ENCODE measurements at regions not wholly inside any gene's neighbourhood (a gene's known extent, or its start where the extent isn't known, plus 50 kb on each side); places are given as distances from the start of the nearest gene placed in this dataset.

- TF ChIP-seq, protein P1, sequence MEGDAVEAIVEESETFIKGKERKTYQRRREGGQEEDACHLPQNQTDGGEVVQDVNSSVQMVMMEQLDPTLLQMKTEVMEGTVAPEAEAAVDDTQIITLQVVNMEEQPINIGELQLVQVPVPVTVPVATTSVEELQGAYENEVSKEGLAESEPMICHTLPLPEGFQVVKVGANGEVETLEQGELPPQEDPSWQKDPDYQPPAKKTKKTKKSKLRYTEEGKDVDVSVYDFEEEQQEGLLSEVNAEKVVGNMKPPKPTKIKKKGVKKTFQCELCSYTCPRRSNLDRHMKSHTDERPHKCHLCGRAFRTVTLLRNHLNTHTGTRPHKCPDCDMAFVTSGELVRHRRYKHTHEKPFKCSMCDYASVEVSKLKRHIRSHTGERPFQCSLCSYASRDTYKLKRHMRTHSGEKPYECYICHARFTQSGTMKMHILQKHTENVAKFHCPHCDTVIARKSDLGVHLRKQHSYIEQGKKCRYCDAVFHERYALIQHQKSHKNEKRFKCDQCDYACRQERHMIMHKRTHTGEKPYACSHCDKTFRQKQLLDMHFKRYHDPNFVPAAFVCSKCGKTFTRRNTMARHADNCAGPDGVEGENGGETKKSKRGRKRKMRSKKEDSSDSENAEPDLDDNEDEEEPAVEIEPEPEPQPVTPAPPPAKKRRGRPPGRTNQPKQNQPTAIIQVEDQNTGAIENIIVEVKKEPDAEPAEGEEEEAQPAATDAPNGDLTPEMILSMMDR (conservative IDR thresholded peaks at IDR 0.05; ENCODE audit: low read length) = no peak
- no peak for DNase-seq (ENCODE audit: low read depth)
- H3K4me3 ChIP-seq (ENCODE audit: low read length) = no peak overlapping the region
Observed at GRCh38 chr4:23741681-23742191, 148.1 kb downstream of the PPARGC1A start.

DNA sequence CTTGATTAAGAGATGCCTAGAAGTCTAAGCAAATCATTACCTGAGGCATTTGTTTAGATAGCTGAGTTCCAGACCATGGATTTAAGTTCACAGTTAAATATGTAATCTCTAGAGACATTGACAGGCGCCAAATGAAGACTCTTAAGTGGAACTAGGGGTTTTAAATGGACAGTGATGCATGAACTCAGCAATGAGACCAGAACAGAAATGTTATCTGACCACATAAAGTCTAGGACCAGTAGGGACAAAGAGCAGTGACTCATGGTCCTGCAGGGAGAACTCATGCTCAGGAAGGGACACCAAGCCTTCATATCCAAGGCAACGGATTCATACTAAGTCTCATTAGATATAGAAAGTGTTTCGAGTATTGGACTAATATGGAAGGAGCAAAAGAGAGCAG lies 152.3 kb downstream of the PPARGC1A start:
- H3K4me3 ChIP-seq (ENCODE audit: low read length) = no peak overlapping the region
- no peak for DNase-seq (ENCODE audit: low read depth)
- TF ChIP-seq, protein P1 (conservative IDR thresholded peaks at IDR 0.05; ENCODE audit: low read length) = no peak

- DNase-seq (ENCODE audit: low read depth) = no peak
- no peak overlapping the region for H3K4me3 ChIP-seq (ENCODE audit: low read length)
- TF ChIP-seq, protein P1 (conservative IDR thresholded peaks at IDR 0.05; ENCODE audit: low read length) = no peak
Observed at GRCh38 chr4:23736466-23736865, 153.4 kb downstream of the PPARGC1A start.

- H3K4me3 ChIP-seq (ENCODE audit: low read length) = no peak overlapping the region
- no peak for DNase-seq (ENCODE audit: low read depth)
- TF ChIP-seq, protein P1 (conservative IDR thresholded peaks at IDR 0.05; ENCODE audit: low read length) = no peak
Observed at GRCh38 chr4:23734000-23734399, 155.8 kb downstream of the PPARGC1A start.

DNA sequence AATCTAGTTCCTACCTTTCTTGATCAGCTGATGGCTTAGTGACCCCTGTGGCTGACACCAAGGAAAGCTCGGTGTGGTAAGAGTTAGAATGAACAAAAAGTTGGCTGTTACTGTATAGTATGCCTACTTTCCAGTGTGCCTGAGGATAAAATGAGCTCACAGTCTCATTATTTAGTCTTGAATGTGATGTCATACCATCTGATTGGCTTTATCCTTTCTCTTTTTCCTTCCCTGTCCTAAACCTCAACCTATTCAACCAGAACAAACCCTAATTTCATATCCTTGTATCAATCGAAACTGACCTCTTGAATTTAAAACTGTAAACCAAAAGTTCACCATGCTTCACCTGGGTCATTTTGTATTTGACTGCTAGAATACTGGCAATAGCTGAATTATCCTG lies 156.4 kb downstream of the PPARGC1A start:
- H3K4me3 ChIP-seq (ENCODE audit: low read length) = no peak overlapping the region
- TF ChIP-seq, protein P1 (conservative IDR thresholded peaks at IDR 0.05; ENCODE audit: low read length) = no peak
- no peak for DNase-seq (ENCODE audit: low read depth)

DNA sequence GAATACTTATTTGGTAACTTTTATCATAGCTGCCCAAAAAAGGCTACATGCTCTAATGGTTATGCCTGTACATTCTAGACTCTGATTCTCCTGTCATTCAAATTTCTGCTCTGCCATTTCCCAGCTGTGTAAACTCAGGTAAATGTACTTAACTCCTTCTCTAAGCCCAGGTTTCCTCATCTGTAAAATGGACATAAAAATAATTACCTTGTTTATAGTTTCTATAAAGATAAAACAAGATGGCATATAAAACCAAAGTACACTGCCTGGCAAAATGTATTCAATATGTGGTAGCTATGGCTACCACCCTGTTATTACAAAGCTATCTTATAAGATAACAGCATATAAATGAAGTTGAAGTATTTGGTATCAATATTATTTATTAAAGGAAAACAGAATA lies 158.8 kb downstream of the PPARGC1A start:
- TF ChIP-seq, protein P1 (conservative IDR thresholded peaks at IDR 0.05; ENCODE audit: low read length) = no peak
- no peak for DNase-seq (ENCODE audit: low read depth)

GRCh38 chr4:23728971-23729370 lies 160.9 kb downstream of the PPARGC1A start:
- no peak for DNase-seq (ENCODE audit: low read depth)
- TF ChIP-seq, protein P1 (conservative IDR thresholded peaks at IDR 0.05; ENCODE audit: low read length) = no peak
- no peak overlapping the region for H3K4me3 ChIP-seq (ENCODE audit: low read length)

More for the DNA sequence above, 158.8 kb downstream of the PPARGC1A start:
- H3K4me3 ChIP-seq (ENCODE audit: low read length) = no peak overlapping the region
